Hepatocyte (in vitro differentiated cells): ENCODE measurements at regions not wholly inside any gene's neighbourhood (a gene's known extent, or its start where the extent isn't known, plus 50 kb on each side); places are given as distances from the start of the nearest gene placed in this dataset.

Experiments
- CTCF ChIP-seq: fragments of 200-600 bp; sonication (generic); IDR thresholded peaks from 2 replicates; pipeline ENCODE4 v1.5.1; 2016; ENCODE audit warnings: antibody characterized with exemption, mild to moderate bottlenecking; ENCODE audit not compliant: poor library complexity
- EZH2 ChIP-seq: fragments of 200-600 bp; sonication (generic); IDR thresholded peaks from 2 replicates; pipeline ENCODE4 v1.6.1; 2016; ENCODE audit warnings: antibody characterized with exemption, mild to moderate bottlenecking, borderline replicate concordance
- EZH2phosphoT487 ChIP-seq: fragments of 200-600 bp; sonication (generic); IDR thresholded peaks from one replicate; pipeline ENCODE4 v1.6.1; 2018; ENCODE audit warnings: antibody characterized with exemption, mild to moderate bottlenecking, low read depth, moderate library complexity; ENCODE audit not compliant: unreplicated experiment, severe bottlenecking

- TF ChIP-seq CTCF (no peak), EZH2phosphoT487 (no peak), EZH2 (no peak)
These were observed 154.2 kb downstream of the CCDC34 start for GRCh38 chr11:27208846-27209245.
